GM13976 (cell line): ENCODE measurements at regions not wholly inside any gene's neighbourhood (a gene's known extent, or its start where the extent isn't known, plus 50 kb on each side); places are given as distances from the start of the nearest gene placed in this dataset.

Experiments
- DNase-seq: peaks from one replicate; pipeline ENCODE4 v3.0.0; 2012; ENCODE audit warnings: low spot score
- CTCF ChIP-seq: IDR thresholded peaks from 2 replicates; pipeline ENCODE4 v1.5.1; 2012; ENCODE audit warnings: borderline replicate concordance, mild to moderate bottlenecking; ENCODE audit not compliant: insufficient read depth; ENCODE audit errors: extremely low read depth, missing control alignments, control extremely low read depth
- in situ Hi-C: fragments of 300-500 bp; cut with MboI; formaldehyde crosslinking; loops from one replicate; pipeline ENCODE4 v1.12.0; 2022; ENCODE audit warnings: low sequenced_read_pairs, mixed read lengths, inconsistent platforms; ENCODE audit not compliant: unreplicated experiment

- DNase-seq, result no peak
- TF ChIP-seq CTCF, result no peak
- in situ Hi-C loops, result no loop called here
Measured at GRCh38 chr1:229080361-229080760, 190.6 kb upstream of the RAB4A start.

- in situ Hi-C loops, result no loop called here
- TF ChIP-seq CTCF, result no peak
- no peak for DNase-seq
Measured at GRCh38 chr1:229085291-229085690, 185.6 kb upstream of the RAB4A start.

- no peak for DNase-seq
- in situ Hi-C loops, result no loop called here
- no peak for TF ChIP-seq CTCF
Measured at GRCh38 chr1:229086091-229086490, 184.8 kb upstream of the RAB4A start.

GRCh38 chr1:229086686-229087085, 184.2 kb upstream of the RAB4A start:
- in situ Hi-C loops, result no loop called here
- no peak for TF ChIP-seq CTCF
- DNase-seq, result no peak

GRCh38 chr1:229087339-229087738, 183.6 kb upstream of the RAB4A start:
- no peak for TF ChIP-seq CTCF
- in situ Hi-C loops, result no loop called here
- no peak for DNase-seq

- no peak for DNase-seq
- TF ChIP-seq CTCF, result no peak
- in situ Hi-C loops, result no loop called here
Measured at GRCh38 chr1:229087906-229088305, 183.0 kb upstream of the RAB4A start.

GRCh38 chr1:229088711-229089110, 182.2 kb upstream of the RAB4A start:
- in situ Hi-C loops, result no loop called here
- no peak for TF ChIP-seq CTCF

More at GRCh38 chr1:229088711-229089110, 182.2 kb upstream of the RAB4A start:
- no peak for DNase-seq
